ENCODE measurements at regions not wholly inside any gene's neighbourhood (a gene's known extent, or its start where the extent isn't known, plus 50 kb on each side); places are given as distances from the start of the nearest gene placed in this dataset.

- TF ChIP-seq EP300 (conservative IDR thresholded peaks at IDR 0.05; ENCODE audit: poor library complexity, severe bottlenecking) (no peak), CTCF (IDR thresholded peaks at IDR 0.05; ENCODE audit: poor library complexity, severe bottlenecking) (no peak), RAD21 (conservative IDR thresholded peaks at IDR 0.05) (no peak), EZH2 (IDR thresholded peaks at IDR 0.05; ENCODE audit: borderline replicate concordance, insufficient read depth, low read length, poor library complexity, severe bottlenecking) (no peak), TAF1 (IDR thresholded peaks at IDR 0.05; ENCODE audit: low read depth) (no peak), POLR2AphosphoS5 (IDR thresholded peaks at IDR 0.05) (no peak), SMC3 (conservative IDR thresholded peaks at IDR 0.05; ENCODE audit: poor library complexity) (no peak)
These were observed 101.5 kb upstream of the IL12A start for GRCh38 chr3:159887168-159887567.

Measured in neural cell (in vitro differentiated cells).